ENCODE measurements at regions not wholly inside any gene's neighbourhood (a gene's known extent, or its start where the extent isn't known, plus 50 kb on each side); places are given as distances from the start of the nearest gene placed in this dataset.

- TF ChIP-seq GATA2 (CRISPR knock-in tag; IDR thresholded peaks at IDR 0.05) (no peak), EP300 (IDR thresholded peaks at IDR 0.05; ENCODE audit: borderline replicate concordance in 1 of 2, low read depth in 1 of 2, low read length in 1 of 2) (peak; percentile 35 to 99; a peak in 3 of 4 replicates), ELF1 (IDR thresholded peaks at IDR 0.05) (peak; percentile 30; the same call in 1 of the 2 replicates), NRF1 (IDR thresholded peaks at IDR 0.05; ENCODE audit: low read depth, low read length) (no peak), TEAD4 (IDR thresholded peaks at IDR 0.05; ENCODE audit: borderline replicate concordance, insufficient read depth) (peak; percentile 99), RCOR1 (IDR thresholded peaks at IDR 0.05; ENCODE audit: low read length) (no peak), RFX5 (IDR thresholded peaks at IDR 0.05; ENCODE audit: low read length) (no peak), RXRA (IDR thresholded peaks at IDR 0.05; ENCODE audit: borderline replicate concordance, low read depth) (peak; percentile 81; the same call in 1 of the 2 replicates), PBX3 (IDR thresholded peaks at IDR 0.05) (peak; percentile 85), RAD21 (IDR thresholded peaks at IDR 0.05; ENCODE audit: low read length) (no peak), EZH2phosphoT487 (IDR thresholded peaks at IDR 0.05; ENCODE audit: borderline replicate concordance, low read depth) (no peak), ZBTB33 (IDR thresholded peaks at IDR 0.05; ENCODE audit: borderline replicate concordance, low read depth) (peak; percentile 84), YY1 (IDR thresholded peaks at IDR 0.05; ENCODE audit: low read depth) (no peak), SMC3 (IDR thresholded peaks at IDR 0.05; ENCODE audit: low read depth, low read length) (no peak), TCF12 (IDR thresholded peaks at IDR 0.05) (peak; percentile 97), USF1 (IDR thresholded peaks at IDR 0.05; ENCODE audit: borderline replicate concordance, low read depth) (0 out of 2 replicates have a peak, but pooled peaks have one; percentile 12), MXI1 (IDR thresholded peaks at IDR 0.05; ENCODE audit: low read depth, low read length) (no peak), SIN3A (IDR thresholded peaks at IDR 0.05; ENCODE audit: borderline replicate concordance, low read depth, low read length) (no peak), NFIC (IDR thresholded peaks at IDR 0.05; ENCODE audit: borderline replicate concordance) (peak; percentile 96), JUND (IDR thresholded peaks at IDR 0.05) (peak; percentile 99)
Observed at GRCh38 chr1:172917972-172918371, 132.8 kb downstream of the TNFSF18 start (continued).

GRCh38 chr1:172918478-172918877 is 132.3 kb downstream of the TNFSF18 start:
- Histone ChIP-seq H3K9me2 (no peaks in the 10 kb centered on the region), H3K27me3 (ENCODE audit: insufficient read depth) (no peaks in the 10 kb centered on the region), H3K9ac (peak overlapping the region; percentile 28; the same call in 1 of the 2 replicates), H3K4me2 (no peak overlapping the region; the same call in 1 of the 2 replicates), H3K36me3 (replicated peaks in 1 of 2; ENCODE audit: control insufficient read depth in 1 of 2, insufficient read depth in 2 of 2, low read length in 1 of 2) (no peaks in the 10 kb centered on the region), H3F3A (replicated peaks; ENCODE audit: insufficient read depth) (peaks cover 32% of the 10 kb centered on the region), H3K4me3 (ENCODE audit: low read depth in 2 of 2, low read length in 1 of 2) (no peak overlapping the region), H3K9me3 (no peaks in the 10 kb centered on the region), H3K79me2 (ENCODE audit: insufficient read depth) (no peaks in the 10 kb centered on the region), H3K4me1 (ENCODE audit: control insufficient read depth in 1 of 2, insufficient read depth in 2 of 2, low read depth in 1 of 2, low read length in 1 of 2) (peaks cover 5 to 45% of the 10 kb centered on the region in 2 experiments), H3K27ac (ENCODE audit: low read depth in 2 of 2, low read length in 1 of 2) (peak overlapping the region; percentile 87 to 95; a peak in 3 of 4 replicates), H2AFZ (ENCODE audit: low read depth) (no peak overlapping the region), H4K20me1 (ENCODE audit: insufficient read depth) (no peaks in the 10 kb centered on the region)
- ChIA-PET CTCF (no interaction called here), POLR2A (no interaction called here)
- 64% methylated on average over 2 of the region's 2 CpGs for WGBS (ENCODE audit: low lambda C conversion rate)
- no peak for TF ChIP-seq PBX3 (IDR thresholded peaks at IDR 0.05)
- no peak for TF ChIP-seq REST (IDR thresholded peaks at IDR 0.05; ENCODE audit: low read depth, low read length)
- no peak for TF ChIP-seq POLR2AphosphoS5 (IDR thresholded peaks at IDR 0.05; ENCODE audit: low read depth, low read length)
- TF ChIP-seq NRF1 (IDR thresholded peaks at IDR 0.05; ENCODE audit: low read depth, low read length): no peak
- no peak for TF ChIP-seq TCF12 (IDR thresholded peaks at IDR 0.05)
- no peak for TF ChIP-seq JUND (IDR thresholded peaks at IDR 0.05)
- TF ChIP-seq YY1 (IDR thresholded peaks at IDR 0.05; ENCODE audit: low read depth): no peak
- TF ChIP-seq SMC3 (IDR thresholded peaks at IDR 0.05; ENCODE audit: low read depth, low read length): no peak
- no peak for DNase-seq

All from SK-N-SH (cell line).